Fibroblast of villous mesenchyme (primary cell): ENCODE measurements at regions not wholly inside any gene's neighbourhood (a gene's known extent, or its start where the extent isn't known, plus 50 kb on each side); places are given as distances from the start of the nearest gene placed in this dataset.

Experiments used
- DNase-seq: peaks from one replicate; pipeline ENCODE4 v3.0.0-alpha.2; 2010; ENCODE audit warnings: low read depth
- H3K4me3 ChIP-seq: 2 replicates; pipeline ENCODE4 v1.5.1; 2011; ENCODE audit warnings: low read depth, mild to moderate bottlenecking, low read length
- CTCF ChIP-seq: IDR thresholded peaks from 2 replicates; pipeline ENCODE4 v1.5.1; 2012; ENCODE audit warnings: low read depth, mild to moderate bottlenecking, low read length; ENCODE audit not compliant: insufficient read depth

- DNase-seq: no peak
- TF ChIP-seq CTCF: no peak
- H3K4me3 ChIP-seq: no peak overlapping the region
These were observed 1984.9 kb downstream of the EFNA5 start for GRCh38 chr5:105685884-105686283.

- no peak for TF ChIP-seq CTCF
- DNase-seq: no peak
These were observed 1985.9 kb downstream of the EFNA5 start for GRCh38 chr5:105684799-105685198.

GRCh38 chr5:105680858-105681475, 1989.8 kb downstream of the EFNA5 start:
- TF ChIP-seq CTCF: no peak
- no peak for DNase-seq
- H3K4me3 ChIP-seq: no peak overlapping the region

More at GRCh38 chr5:105684799-105685198, 1985.9 kb downstream of the EFNA5 start:
- H3K4me3 ChIP-seq: no peak overlapping the region

GRCh38 chr5:105677291-105677690, 1993.4 kb downstream of the EFNA5 start:
- TF ChIP-seq CTCF: no peak
- no peak overlapping the region for H3K4me3 ChIP-seq
- DNase-seq: no peak

GRCh38 chr5:105670596-105670995, 2000.1 kb downstream of the EFNA5 start:
- DNase-seq: no peak
- TF ChIP-seq CTCF: no peak
- H3K4me3 ChIP-seq: no peak overlapping the region

GRCh38 chr5:105663671-105664070, 2007.1 kb downstream of the EFNA5 start:
- H3K4me3 ChIP-seq: no peak overlapping the region
- TF ChIP-seq CTCF: no peak
- DNase-seq: no peak

GRCh38 chr5:105659396-105659795, 2011.3 kb downstream of the EFNA5 start:
- TF ChIP-seq CTCF: no peak
- no peak for DNase-seq
- H3K4me3 ChIP-seq: no peak overlapping the region
